LNCAP (cell line): ENCODE measurements at regions not wholly inside any gene's neighbourhood (a gene's known extent, or its start where the extent isn't known, plus 50 kb on each side); places are given as distances from the start of the nearest gene placed in this dataset.
A peak's percentile ranks its signal among the peaks of the same experiment; 100 is the strongest.

Source experiments
- CTCF ChIP-seq: fragments of 450-650 bp; IDR thresholded peaks from 2 replicates; pipeline ENCODE4 v1.5.1; 2017; ENCODE audit warnings: mild to moderate bottlenecking

- no peak for TF ChIP-seq CTCF
These were observed 86.2 kb upstream of the ASB18 start for GRCh38 chr2:236350426-236350825.

- TF ChIP-seq CTCF, result no peak
These were observed 87.8 kb upstream of the ASB18 start for GRCh38 chr2:236351966-236352525.

- TF ChIP-seq CTCF, result peak; percentile 82
These were observed 88.8 kb upstream of the ASB18 start for GRCh38 chr2:236352761-236353593.

GRCh38 chr2:236353594-236353942 is 89.4 kb upstream of the ASB18 start:
- TF ChIP-seq CTCF, result no peak

GRCh38 chr2:236354056-236354940 is 90.1 kb upstream of the ASB18 start:
- TF ChIP-seq CTCF, result no peak

GRCh38 chr2:236354973-236355595 is 90.9 kb upstream of the ASB18 start:
- no peak for TF ChIP-seq CTCF

- no peak for TF ChIP-seq CTCF
These were observed 91.7 kb upstream of the ASB18 start for GRCh38 chr2:236355911-236356310.
